ENCODE measurements at regions not wholly inside any gene's neighbourhood (a gene's known extent, or its start where the extent isn't known, plus 50 kb on each side); places are given as distances from the start of the nearest gene placed in this dataset.

DNA sequence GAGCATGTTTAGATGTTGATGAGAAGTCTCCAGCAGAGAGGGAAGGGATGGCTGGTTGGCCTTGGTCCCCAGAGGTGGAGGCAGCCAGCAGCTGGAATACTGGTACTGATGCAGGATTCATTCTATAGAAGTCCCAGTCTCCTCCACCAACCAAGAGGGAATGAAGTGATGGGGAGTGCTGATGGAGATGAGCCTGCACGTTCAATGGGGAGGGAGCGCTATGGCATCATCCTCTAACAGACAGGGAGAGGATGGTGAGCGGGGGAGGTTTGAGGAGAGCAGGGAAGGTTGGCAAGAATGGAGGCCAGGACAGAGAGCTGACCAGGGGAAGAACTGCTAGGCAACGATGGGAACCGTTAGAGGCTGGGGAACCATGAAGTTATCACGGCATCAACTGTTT is 159.8 kb upstream of the MVB12B start:
- ATAC-seq (no peak), DNase-seq (no peak)
- H3K27me3 ChIP-seq = peaks cover 0 to 38% of the 10 kb centered on the region in 2 donors
- no peaks in the 10 kb centered on the region for H3K4me1 ChIP-seq
- intact Hi-C loops (cut with DNase I) = no loop called here
- no peak overlapping the region for H3K4me3 ChIP-seq
- TF ChIP-seq CTCF (IDR thresholded peaks at IDR 0.05) = no peak
- no peak overlapping the region for H3K27ac ChIP-seq
- no peaks in the 10 kb centered on the region for H3K36me3 ChIP-seq
- H3K9me3 ChIP-seq = no peaks in the 10 kb centered on the region

GRCh38 chr9:126169736-126170135 is 156.9 kb upstream of the MVB12B start:
- H3K27ac ChIP-seq = no peak overlapping the region
- intact Hi-C loops (cut with DNase I) = no loop called here
- H3K4me1 ChIP-seq = no peaks in the 10 kb centered on the region
- ATAC-seq (no peak), DNase-seq (no peak)
- no peaks in the 10 kb centered on the region for H3K36me3 ChIP-seq
- no peak overlapping the region for H3K4me3 ChIP-seq
- TF ChIP-seq CTCF (IDR thresholded peaks at IDR 0.05) = no peak
- peaks cover 0 to 32% of the 10 kb centered on the region in 2 donors for H3K27me3 ChIP-seq
- H3K9me3 ChIP-seq = no peaks in the 10 kb centered on the region

GRCh38 chr9:126170286-126170823 is 156.3 kb upstream of the MVB12B start:
- no peak for TF ChIP-seq CTCF (IDR thresholded peaks at IDR 0.05)
- no peaks in the 10 kb centered on the region for H3K9me3 ChIP-seq
- no peaks in the 10 kb centered on the region for H3K36me3 ChIP-seq
- H3K27ac ChIP-seq = no peak overlapping the region
- peaks cover 0 to 26% of the 10 kb centered on the region in 2 donors for H3K27me3 ChIP-seq
- no peak for ATAC-seq
- intact Hi-C loops (cut with DNase I) = no loop called here
- no peaks in the 10 kb centered on the region for H3K4me1 ChIP-seq
- peak in 1 of 4 donors; percentile 53 for DNase-seq
- no peak overlapping the region for H3K4me3 ChIP-seq

DNA sequence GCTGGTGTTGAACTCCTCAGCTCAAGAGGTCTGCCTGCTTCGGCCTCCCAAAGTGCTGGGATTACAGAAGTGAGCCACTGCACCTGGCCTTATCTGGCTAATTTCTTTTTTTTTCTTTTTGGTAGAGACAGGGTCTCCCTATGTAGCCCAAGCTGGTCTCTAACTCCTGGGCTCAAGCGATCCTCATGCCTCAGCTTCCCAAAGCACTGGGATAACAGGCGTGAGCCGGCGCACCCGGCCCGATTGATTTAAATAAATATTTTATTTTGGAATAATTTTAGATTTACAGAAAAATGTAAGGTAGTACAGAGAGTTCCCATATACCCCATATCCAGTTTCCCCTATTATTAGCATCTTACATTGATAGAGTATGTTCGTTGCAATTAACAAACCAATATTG is 155.0 kb upstream of the MVB12B start:
- H3K27me3 ChIP-seq = peaks cover 0 to 14% of the 10 kb centered on the region in 2 donors
- H3K9me3 ChIP-seq = peaks cover 0 to 8% of the 10 kb centered on the region in 2 donors
- no peaks in the 10 kb centered on the region for H3K36me3 ChIP-seq
- TF ChIP-seq CTCF (IDR thresholded peaks at IDR 0.05) = no peak
- ATAC-seq = no peak
- intact Hi-C loops (cut with DNase I) = no loop called here
- no peak overlapping the region for H3K4me3 ChIP-seq
- H3K4me1 ChIP-seq = no peaks in the 10 kb centered on the region
- DNase-seq = peak in 1 of 4 donors; percentile 47
- no peak overlapping the region for H3K27ac ChIP-seq

GRCh38 chr9:126173401-126173800 is 153.2 kb upstream of the MVB12B start:
- no peak for ATAC-seq

More at GRCh38 chr9:126173401-126173800, 153.2 kb upstream of the MVB12B start:
- H3K9me3 ChIP-seq = peaks cover 0 to 8% of the 10 kb centered on the region in 2 donors
- peaks cover 0 to 9% of the 10 kb centered on the region in 2 donors for H3K27me3 ChIP-seq
- H3K4me1 ChIP-seq = no peaks in the 10 kb centered on the region
- DNase-seq = peak in 1 of 4 donors; percentile 41
- no peak overlapping the region for H3K27ac ChIP-seq
- H3K36me3 ChIP-seq = no peaks in the 10 kb centered on the region
- no peak overlapping the region for H3K4me3 ChIP-seq
- intact Hi-C loops (cut with DNase I) = no loop called here
- TF ChIP-seq CTCF (IDR thresholded peaks at IDR 0.05) = no peak

Data from left lung (tissue), 4 donors.